ENCODE measurements at regions not wholly inside any gene's neighbourhood (a gene's known extent, or its start where the extent isn't known, plus 50 kb on each side); places are given as distances from the start of the nearest gene placed in this dataset.

GRCh38 chr3:105960381-105960780 lies 91.6 kb upstream of the CBLB start:
- TF ChIP-seq, protein P1, sequence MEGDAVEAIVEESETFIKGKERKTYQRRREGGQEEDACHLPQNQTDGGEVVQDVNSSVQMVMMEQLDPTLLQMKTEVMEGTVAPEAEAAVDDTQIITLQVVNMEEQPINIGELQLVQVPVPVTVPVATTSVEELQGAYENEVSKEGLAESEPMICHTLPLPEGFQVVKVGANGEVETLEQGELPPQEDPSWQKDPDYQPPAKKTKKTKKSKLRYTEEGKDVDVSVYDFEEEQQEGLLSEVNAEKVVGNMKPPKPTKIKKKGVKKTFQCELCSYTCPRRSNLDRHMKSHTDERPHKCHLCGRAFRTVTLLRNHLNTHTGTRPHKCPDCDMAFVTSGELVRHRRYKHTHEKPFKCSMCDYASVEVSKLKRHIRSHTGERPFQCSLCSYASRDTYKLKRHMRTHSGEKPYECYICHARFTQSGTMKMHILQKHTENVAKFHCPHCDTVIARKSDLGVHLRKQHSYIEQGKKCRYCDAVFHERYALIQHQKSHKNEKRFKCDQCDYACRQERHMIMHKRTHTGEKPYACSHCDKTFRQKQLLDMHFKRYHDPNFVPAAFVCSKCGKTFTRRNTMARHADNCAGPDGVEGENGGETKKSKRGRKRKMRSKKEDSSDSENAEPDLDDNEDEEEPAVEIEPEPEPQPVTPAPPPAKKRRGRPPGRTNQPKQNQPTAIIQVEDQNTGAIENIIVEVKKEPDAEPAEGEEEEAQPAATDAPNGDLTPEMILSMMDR (IDR thresholded peaks at IDR 0.05; ENCODE audit: low read depth, low read length) = no peak
- TF ChIP-seq EZH2phosphoT487 (IDR thresholded peaks at IDR 0.05; ENCODE audit: low read depth) = no peak
